Ishikawa (cell line): ENCODE measurements at regions not wholly inside any gene's neighbourhood (a gene's known extent, or its start where the extent isn't known, plus 50 kb on each side); places are given as distances from the start of the nearest gene placed in this dataset.

Source experiments
- CEBPB ChIP-seq: IDR thresholded peaks from 2 replicates; pipeline ENCODE4 v1.6.1; 2012
- CREB1 ChIP-seq: IDR thresholded peaks from 2 replicates; pipeline ENCODE4 v1.6.1; 2012; ENCODE audit warnings: low read depth
- EGR1 ChIP-seq: IDR thresholded peaks from 2 replicates; pipeline ENCODE4 v1.6.1; 2012
- EP300 ChIP-seq: IDR thresholded peaks from 2 replicates; pipeline ENCODE4 v1.6.1; 2012; ENCODE audit warnings: borderline replicate concordance
- FOXM1 ChIP-seq: IDR thresholded peaks from 2 replicates; pipeline ENCODE4 v1.6.1; 2012; ENCODE audit warnings: low read depth, borderline replicate concordance
- MAX ChIP-seq: IDR thresholded peaks from 2 replicates; pipeline ENCODE4 v1.6.1; 2012
- NFIC ChIP-seq: IDR thresholded peaks from 2 replicates; pipeline ENCODE4 v1.6.1; 2012
- RAD21 ChIP-seq: IDR thresholded peaks from 2 replicates; pipeline ENCODE4 v1.6.1; 2012; ENCODE audit warnings: low read depth
- REST ChIP-seq: IDR thresholded peaks from 2 replicates; pipeline ENCODE4 v1.6.1; 2012; ENCODE audit warnings: low read depth, mild to moderate bottlenecking
- TAF1 ChIP-seq: IDR thresholded peaks from 2 replicates; pipeline ENCODE4 v1.6.1; 2012; ENCODE audit warnings: low read depth, mild to moderate bottlenecking
- TCF12 ChIP-seq: IDR thresholded peaks from 2 replicates; pipeline ENCODE4 v1.6.1; 2012; ENCODE audit warnings: low read depth
- TEAD4 ChIP-seq: IDR thresholded peaks from 2 replicates; pipeline ENCODE4 v1.6.1; 2012
- USF1 ChIP-seq: IDR thresholded peaks from 2 replicates; pipeline ENCODE4 v1.6.1; 2012
- YY1 ChIP-seq: IDR thresholded peaks from 2 replicates; pipeline ENCODE4 v1.6.1; 2012; ENCODE audit warnings: low read depth
- ZBTB7A ChIP-seq: IDR thresholded peaks from 2 replicates; pipeline ENCODE4 v1.6.1; 2012; ENCODE audit warnings: low read depth

GRCh38 chr15:93987068-93987467 lies 244.3 kb upstream of the MCTP2 start:
- TF ChIP-seq NFIC (no peak), REST (no peak), MAX (no peak), ZBTB7A (no peak), USF1 (no peak), YY1 (no peak)

- TF ChIP-seq REST = no peak
- no peak for TF ChIP-seq TCF12
- no peak for TF ChIP-seq NFIC
- TF ChIP-seq EP300 = no peak
- TF ChIP-seq EGR1 = no peak
- TF ChIP-seq RAD21 = no peak
- no peak for TF ChIP-seq CEBPB
- no peak for TF ChIP-seq MAX
- TF ChIP-seq FOXM1 = no peak
- TF ChIP-seq ZBTB7A = no peak
- TF ChIP-seq TAF1 = no peak
- no peak for TF ChIP-seq YY1
Observed at GRCh38 chr15:93986400-93986984, 244.9 kb upstream of the MCTP2 start.

- TF ChIP-seq RAD21 (no peak), EGR1 (no peak), TAF1 (no peak)
Observed at GRCh38 chr15:93985925-93986324, 245.4 kb upstream of the MCTP2 start.

- TF ChIP-seq TEAD4 (no peak), FOXM1 (no peak), EP300 (no peak), RAD21 (no peak), YY1 (no peak), CEBPB (no peak)
Observed at GRCh38 chr15:93985176-93985575, 246.2 kb upstream of the MCTP2 start.

GRCh38 chr15:93983526-93983925 lies 247.8 kb upstream of the MCTP2 start:
- TF ChIP-seq RAD21 = no peak
- TF ChIP-seq YY1 = no peak
- no peak for TF ChIP-seq NFIC
- no peak for TF ChIP-seq FOXM1
- TF ChIP-seq TCF12 = no peak
- TF ChIP-seq TAF1 = no peak
- TF ChIP-seq EP300 = no peak
- TF ChIP-seq CREB1 = no peak
- no peak for TF ChIP-seq TEAD4
- TF ChIP-seq REST = no peak
- no peak for TF ChIP-seq USF1
- no peak for TF ChIP-seq ZBTB7A
- TF ChIP-seq EGR1 = no peak
- no peak for TF ChIP-seq CEBPB
- TF ChIP-seq MAX = no peak
